Retina (tissue), 1 donor: ENCODE measurements at regions not wholly inside any gene's neighbourhood (a gene's known extent, or its start where the extent isn't known, plus 50 kb on each side); places are given as distances from the start of the nearest gene placed in this dataset.

Experiments
- DNase-seq: peaks from one replicate; pipeline ENCODE4 v3.0.0-alpha.2; 2016

DNA sequence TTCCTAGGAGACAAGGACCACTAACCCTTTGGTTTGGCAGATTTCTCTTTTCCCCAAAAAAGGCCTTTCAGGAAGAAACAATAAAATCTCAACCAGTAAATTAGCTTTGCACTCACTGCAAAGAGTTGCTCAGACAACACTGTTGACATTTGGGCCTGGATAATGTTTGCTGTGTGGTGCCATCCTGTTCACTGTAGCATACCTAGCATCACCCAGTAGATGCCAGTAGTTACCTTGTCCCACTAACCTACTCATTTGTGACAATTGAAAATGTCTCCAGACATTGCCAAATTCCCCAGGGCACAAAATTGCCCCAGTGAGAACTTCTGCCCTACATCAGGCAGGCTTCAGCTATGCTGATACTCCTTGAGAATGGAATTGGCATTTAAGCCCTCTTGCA lies 177.0 kb upstream of the ERCC4 start:
- DNase-seq = no peak

DNA sequence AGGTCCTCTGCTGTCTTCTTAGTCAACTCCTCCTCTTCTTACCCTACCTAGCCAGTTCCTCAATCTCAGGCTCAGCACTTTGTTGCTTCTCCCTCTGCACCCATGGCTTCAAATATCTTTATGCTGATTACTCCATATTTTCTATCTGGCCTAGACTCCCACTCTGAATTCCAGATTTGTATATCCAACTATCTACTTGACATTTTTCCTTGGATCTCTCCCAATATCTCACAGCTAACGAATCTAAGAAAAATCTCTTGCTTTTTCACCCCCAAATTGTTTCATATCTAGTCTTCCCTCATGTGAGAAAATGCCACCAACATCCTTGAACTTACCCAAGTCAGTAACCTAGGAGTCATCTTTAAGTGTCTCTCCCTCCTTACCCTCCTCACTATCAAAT lies 176.4 kb upstream of the ERCC4 start:
- no peak for DNase-seq

DNA sequence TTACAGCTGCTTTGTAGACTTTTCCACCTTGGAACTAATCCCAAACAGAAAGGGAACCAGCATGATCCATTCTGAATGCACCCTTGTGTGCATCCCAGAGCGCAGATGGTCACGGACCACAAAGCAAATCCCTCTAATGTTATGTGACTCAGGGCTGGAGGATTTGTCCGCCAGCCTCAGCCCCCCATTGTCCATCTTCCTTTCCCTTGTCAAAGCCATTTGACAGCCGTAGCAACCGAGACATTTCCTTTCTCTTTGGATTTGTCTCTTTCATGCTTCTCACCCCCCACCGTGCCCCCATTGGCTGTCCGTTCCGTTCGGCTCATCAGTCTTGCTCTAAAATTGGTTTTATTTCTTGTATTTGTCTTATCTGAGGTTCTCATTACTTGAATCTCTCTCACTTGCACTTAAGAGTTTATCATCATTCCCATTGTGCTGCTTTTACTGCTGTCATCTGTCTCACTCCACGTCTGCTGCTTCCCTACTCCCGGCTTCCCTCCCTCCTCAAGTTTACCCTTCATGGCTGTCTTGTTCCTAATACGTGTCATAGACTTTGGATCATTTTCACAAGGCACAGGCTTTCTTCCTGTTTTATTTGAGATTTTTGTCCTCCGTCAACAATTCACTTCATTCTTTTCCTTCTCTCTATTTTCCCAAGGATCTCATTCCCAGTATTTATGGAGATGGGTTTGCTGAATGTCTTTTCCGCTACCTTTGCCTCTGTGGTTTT lies 163.4 kb upstream of the ERCC4 start:
- peak; percentile 73 for DNase-seq

DNA sequence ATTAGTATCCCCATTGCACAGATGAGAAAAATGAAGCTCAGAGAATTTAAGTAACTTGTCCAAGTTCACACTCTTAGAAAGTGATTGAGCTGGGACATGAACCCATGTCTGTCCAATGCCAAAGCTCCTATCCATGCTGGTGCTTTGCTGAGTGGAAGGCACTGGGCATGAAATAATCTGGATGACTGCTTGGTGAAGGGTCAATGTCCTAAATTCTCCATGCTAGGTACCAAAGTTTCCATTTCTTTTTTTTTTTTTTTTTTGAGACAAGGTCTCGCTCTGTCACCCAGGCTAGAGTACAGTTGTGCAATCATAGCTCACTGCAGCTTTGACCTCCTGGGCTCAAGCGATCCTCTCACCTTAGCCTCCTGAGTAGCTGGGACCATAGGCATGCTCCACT lies 153.6 kb upstream of the ERCC4 start:
- DNase-seq = no peak

DNA sequence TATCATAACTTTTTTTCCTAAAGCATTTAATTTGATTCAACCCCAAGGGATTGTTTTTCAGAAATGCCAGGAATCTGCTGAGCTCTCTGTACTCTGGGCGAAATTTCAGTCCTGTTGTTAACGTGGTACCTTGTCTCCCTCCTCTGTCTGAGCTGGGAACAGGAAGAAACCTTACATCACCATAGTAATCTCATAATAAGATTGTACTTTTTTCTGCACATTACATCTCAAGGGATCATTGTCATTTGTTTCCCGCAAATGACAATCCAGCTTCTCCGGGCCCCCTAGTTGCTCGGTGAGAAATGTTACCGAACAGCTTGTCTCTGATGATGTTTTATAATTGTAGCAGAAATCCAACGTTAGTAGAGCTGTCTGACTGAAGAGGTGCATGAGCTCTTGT lies 152.7 kb upstream of the ERCC4 start:
- peak; percentile 30 for DNase-seq

DNA sequence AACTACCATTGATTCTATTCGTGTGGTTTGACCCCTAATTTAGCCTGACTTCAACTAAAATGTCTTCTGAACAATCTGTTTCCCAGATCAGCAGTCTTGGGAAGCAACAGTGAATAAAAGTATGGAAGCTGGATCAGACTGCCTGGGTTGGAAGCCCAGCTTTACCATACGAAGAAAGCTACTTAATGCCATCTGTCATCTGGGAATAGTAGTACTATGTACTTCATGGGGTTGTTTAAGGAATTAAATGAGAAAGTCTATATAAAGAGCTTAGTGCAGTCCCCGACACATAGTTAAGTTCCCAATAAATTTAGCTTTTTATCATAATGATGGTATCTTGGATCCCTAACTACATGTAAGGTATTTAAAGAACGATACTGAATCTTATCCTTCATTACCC lies 151.5 kb upstream of the ERCC4 start:
- no peak for DNase-seq

DNA sequence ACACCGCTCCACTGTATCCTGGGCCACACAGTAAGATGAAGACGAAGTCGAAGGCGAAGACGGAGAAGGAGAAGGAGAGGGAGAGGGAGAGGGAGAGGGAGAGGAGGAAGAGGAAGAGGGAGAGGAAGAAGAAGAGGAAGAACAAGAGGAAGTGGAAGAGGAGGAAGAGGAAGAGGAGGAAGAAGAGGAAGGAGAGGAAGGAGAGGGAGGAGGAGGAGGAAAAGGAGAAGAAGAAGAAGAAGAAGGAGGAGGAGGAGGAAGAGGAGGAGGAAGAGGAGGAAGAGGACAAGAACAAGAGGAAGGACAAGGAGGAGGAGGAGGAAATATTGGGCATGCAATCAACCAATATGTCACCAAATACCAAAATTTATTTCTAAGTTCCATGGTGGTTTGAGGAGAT lies 149.5 kb upstream of the ERCC4 start:
- DNase-seq = no peak

DNA sequence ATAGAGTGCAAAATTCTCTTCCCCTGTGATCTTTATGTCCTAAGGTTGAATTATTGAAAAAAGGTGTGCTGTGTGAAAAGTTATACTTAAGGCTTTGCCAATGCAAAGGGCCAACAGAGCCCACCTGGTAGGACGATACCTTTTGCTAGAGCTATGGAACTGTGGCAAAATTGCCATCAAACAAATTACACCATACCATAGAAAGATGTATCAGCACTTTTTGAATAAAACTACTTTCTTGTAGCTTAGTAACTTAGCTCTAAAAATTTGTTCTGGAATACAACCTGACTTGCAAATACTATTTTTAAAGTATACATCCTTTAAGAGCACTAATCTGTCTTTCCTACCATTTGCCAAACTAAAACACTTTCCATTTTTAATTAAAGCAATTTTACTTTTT lies 147.2 kb upstream of the ERCC4 start:
- no peak for DNase-seq

DNA sequence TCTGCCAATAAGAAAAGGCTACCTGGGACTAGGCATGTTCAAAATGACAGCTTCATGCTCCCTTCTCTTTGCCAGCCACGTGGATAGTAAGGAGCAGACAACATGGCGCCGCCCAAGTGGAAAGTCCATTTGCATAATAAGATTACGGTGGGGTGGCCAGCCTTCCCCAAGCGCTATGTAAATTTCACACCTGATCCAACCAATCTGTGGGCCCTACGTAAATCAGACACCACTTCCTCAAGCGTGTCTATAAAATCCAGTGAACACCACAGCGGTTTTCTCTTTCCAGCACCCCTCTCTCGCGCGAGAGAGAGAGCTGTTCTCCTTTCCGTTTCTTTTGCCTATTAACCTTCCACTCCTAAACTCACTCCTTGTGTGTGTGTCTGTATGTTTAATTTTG lies 140.3 kb upstream of the ERCC4 start:
- DNase-seq = peak; percentile 42

DNA sequence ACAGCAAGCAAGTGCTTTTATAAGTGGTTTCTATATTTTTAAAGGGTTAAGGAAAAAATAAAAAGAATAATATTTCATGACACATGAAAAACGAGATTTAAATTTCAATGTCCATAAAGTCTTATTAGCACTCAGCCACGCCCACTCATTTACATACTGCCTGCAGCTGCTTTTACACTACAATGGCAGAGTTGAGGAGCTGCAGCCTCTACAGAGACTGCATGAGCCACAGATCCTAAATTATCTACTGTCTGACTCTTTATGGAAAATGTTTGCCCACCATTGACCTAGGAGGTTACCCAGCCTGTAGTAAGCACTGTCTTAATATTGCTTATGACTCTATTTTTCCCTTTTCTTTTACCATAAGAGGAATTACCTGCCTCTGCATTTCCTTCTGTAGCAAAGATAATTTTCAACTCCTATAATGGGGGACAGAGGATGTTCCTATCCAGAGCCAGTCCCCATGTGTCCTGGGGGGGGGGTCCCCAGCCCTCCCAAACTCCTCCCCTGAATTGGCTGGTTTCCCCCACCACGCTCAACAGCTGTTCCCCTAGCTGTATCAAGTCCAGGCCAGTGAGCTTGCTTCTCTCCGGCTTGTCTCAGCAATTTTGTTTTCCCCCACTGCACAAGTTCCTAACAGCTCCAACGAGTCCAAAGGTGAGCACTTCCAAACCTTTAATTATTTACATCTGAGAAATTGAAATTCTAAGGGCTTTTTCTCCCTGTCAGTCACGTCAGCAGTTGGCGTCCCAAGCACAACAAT lies 139.4 kb upstream of the ERCC4 start:
- no peak for DNase-seq

DNA sequence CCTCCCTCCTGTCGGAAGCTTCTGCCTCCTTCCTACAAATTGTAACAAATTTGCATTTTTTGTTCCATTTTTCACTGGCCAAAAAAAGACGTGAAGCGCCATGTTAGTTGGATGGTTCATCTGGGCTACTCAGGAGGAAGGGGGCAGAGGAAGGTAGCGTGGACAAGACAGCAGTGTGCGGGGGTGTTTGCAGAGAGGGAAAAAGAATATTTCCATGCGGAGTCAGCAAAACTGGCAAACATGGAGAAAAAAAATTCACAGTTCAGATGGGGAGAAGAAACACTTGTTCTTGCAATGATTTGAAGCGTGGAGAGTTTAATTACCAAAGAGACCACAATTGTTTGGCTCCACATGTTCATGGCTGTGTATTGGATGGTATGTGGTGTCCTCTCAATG lies 138.8 kb upstream of the ERCC4 start:
- no peak for DNase-seq

DNA sequence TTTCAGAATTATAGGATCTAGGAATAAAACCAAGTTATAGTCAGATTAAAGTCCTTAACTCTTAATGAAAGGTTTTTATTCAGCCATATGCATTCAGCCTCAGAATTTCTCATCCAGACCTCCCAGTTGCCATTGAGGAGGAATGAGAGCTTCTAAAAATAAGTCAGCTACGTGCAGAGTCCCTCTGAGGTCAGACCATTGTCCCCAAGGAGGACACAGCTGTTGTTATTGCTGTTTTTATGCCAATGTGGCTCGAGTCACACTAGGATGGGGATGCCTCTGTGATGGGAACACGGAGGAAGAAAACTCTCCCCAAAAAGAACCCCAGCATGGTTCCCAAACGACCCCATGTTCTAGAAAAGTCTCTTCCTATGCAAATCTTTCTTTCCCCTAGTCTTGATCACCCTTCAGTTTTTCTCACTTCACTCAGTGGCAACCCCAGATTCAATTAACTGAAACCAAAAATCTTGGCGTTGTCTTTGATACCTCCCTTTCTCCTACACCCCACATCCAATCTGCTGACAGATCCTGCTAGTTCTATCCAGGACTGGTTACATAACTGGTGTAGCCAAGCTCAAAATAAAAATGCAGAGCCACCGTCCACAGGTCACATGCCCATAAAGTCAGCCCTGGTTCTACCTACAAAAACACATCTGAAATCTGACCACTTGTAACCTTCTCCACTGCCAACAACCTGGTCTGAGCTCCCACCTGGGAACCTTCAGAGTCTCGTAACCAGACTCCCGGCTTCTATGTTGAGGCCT lies 138.2 kb upstream of the ERCC4 start:
- DNase-seq = no peak

DNA sequence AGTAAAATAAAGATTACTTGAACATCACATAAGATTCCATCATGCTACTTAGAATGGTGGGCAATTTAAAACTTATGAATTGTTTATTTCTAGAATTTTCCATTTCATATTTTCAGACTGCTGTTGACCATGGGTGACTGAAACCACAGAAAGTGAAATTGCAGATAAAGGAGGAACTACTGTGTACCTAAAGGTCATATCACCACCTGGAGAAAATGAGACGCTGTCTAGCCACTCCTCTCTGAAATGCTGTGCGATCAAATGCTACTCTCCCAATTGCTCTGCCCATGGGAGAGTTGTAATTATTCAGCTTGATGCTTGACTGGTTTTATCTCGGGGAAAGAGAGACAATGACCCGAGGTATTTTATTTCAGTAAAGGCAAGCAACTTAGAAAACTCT lies 128.9 kb upstream of the ERCC4 start:
- no peak for DNase-seq

DNA sequence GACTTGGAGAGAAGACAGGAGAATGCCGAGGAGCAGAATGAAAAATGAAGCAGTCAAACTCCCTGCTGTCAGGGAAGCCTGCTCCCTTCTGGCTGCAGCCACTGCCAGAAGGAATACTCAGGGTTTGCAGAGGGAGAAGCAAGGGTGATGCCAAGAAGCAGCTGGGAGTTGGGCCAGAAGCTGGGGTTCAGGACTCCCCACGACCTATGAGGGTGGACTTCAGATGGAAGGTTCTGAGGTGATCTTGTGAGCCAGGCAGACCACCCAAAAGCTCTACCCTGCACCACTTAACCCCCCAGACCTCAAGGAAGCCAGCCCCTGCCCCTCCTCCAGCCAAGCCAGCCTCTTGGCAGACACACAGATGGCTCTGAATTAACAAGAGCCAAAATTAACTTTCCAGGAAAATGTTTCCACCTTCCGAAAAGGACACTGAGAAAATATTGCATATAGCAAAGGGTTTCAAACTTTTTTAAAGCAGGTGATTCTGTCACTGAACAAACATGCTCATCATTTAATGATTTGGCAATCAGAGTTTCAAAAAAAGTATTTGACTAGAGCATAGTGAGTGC lies 126.0 kb upstream of the ERCC4 start:
- no peak for DNase-seq

DNA sequence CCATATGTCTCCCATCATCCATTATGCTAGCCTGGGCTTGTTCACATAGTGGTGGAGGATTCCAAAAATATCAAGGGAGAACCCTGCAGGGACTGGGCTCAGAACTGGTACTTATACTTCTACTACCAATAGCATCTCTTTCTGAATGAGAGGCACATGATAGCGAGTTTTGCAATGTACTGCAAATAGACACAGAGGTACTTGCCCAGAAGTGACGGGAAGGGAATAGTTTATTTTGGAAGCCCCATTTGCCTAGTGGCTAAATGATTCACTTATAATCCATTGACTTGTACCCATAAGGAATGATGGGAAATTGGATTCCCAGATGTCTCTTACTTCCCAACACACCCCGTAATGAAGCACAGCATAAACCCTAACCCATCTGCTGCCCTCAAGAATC lies 124.8 kb upstream of the ERCC4 start:
- no peak for DNase-seq

DNA sequence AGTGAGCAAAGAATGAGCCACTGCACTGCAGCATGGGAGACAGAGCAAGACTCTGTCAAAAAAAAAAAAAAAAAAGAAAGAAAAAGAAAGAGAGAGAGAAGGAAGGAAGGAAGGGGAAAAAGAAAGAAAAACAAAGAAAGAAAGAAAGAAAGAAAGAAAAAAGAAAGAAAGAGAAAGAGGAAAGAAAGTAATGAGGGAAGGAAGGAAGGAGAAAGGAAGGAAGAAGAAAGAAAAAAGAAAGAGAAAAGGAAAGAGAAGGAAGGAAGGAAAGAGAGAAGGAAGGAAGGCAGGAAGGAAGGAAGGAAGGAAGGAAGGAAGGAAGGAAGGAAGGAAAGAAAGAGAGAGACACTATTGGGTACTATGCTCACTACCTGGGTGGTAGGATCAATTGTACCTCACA lies 122.2 kb upstream of the ERCC4 start:
- DNase-seq = no peak

DNA sequence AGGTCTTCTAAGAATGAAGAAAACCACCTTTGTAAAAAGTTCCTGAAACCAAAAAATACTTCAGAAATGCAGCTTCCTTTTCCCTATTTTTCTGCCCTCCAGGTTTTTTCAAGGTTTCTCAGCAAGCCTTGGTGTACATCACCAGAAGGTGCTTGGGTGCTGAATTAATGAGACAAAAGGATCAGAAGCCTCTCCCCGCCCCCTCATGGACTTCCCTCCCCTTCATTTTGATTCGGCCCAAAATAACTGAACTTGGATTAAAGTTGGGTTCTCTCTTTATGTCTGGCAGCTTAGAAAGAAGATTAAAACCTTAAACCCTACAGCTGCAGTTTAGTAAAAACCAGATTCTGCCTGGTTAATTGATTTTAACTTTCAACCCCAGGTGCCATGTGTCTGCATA lies 121.7 kb upstream of the ERCC4 start:
- no peak for DNase-seq

DNA sequence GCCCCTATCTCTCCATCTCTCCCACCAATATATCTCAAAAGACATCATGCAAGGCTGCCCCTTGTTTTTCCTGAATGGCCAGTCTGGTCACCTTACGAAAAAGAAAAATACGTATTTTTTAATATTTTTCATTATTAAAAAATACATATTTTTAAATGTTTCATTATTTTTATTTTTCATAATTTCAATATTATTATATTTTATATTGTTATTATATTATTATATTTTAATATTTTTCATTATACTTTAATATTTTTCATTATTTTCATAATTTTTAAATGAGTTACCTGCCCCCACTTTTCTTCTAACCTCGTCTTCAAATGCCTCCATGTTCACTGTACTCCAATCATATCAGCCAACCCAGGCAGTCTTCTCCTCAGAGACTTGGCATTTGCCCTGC lies 116.0 kb upstream of the ERCC4 start:
- no peak for DNase-seq

DNA sequence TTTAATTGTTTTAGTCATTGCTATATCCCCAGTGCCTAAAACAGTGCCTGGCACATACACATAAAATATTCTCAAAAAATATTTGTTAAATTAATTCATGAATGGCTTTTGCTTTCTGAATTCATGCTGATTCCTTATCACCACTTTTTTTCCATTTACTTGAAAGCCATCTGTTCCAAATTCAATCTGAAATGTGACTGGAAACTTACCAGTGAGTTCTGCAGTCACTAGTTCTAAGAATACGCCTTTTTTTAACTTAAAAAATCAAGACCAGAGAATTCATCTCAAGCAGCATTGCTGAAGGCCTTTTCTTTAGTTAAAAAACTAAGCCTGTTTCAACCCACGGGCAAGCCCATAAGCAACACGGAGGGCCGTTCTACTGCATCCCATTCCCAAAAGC lies 114.0 kb upstream of the ERCC4 start:
- no peak for DNase-seq

DNA sequence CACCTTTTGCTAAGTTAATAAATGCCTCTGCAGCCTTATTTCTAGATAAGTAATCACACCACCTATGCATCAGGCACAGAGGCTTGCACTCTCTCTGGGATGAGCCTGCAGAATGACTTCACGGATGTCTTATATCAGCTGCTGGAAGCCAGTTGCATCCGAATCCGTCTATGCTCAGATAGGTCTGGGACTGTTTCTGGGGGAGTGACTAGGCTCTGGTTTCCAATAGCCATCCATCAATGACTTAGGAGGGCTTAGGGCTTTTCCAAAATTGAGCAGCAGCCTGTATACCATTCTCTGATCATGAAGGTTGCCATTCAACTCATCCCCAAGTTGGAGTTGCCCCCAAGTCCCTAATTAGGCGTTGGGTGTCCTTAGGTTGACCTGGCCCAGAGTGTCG lies 113.3 kb upstream of the ERCC4 start:
- DNase-seq = no peak

DNA sequence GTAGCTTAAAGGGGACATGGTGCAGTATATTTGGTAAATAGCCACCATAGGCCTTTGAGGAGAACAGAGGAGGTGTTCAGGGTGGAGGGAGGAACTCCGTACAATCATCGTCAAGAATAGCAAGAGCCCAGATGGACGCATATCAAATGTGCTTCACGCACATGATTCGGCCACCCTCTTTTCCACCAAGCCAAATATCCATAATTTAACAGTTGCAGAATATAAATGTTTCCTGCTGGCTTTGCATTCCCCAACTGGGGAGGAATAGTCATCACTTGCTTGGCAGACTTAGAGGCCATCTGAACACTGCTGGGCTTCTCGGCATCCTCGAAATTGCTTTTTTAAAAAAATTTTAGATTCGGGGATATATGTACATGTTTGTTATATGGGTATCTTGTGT lies 111.9 kb upstream of the ERCC4 start:
- DNase-seq = no peak

DNA sequence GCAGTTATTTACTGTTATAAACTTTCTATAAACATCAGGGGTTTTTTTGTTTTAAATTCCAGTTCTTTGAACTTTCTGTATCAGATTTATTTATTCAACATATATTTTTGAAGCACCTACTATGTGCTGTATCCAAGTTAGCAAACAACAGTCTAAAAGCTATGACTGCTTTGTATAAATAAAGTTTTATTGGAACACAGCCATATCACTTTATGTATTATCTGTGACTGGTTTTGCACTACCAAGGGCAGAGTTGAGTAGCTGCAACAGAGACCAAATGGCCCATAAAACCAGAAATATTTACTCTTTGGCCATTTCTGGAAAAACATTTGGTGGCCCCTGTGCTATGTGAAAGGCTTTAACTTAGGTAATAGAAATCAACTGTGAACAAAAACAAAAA lies 110.2 kb upstream of the ERCC4 start:
- no peak for DNase-seq

DNA sequence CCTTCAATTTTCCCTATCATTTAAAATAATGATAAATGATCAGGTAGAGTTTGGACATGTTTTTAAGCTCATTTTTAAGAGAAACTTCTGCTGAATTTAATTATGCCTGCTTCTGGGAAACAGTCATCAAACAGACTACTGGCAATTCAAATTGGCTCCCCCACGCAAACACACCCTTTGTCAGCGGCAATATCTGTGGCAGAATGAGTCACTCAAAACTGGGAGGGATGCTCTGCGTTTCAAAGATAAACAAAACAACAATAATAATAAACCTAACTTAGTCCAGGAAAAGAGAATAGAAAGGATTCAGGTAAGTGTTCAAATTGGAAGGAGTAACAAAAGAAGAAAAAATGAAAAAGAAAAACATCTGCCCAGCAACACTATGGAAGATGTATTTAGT lies 108.1 kb upstream of the ERCC4 start:
- no peak for DNase-seq

DNA sequence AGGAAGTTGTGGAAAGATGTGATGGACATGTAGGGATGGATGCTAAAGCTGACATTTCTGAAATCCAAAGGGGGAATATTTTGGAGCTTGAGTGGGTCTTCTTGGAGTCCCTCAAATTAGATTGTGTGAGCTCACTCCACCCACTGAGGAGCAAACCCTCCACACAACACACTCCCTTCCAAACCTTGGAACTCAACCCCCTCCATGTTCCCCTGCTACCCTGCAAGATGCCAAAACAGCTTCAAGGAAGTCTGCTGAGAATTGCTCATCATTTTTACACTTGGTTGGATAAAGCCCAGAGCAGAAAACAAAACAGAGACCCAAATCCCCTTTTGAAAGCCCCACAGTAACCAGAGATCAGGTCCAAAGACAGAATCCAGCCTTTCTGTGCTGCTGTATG lies 103.3 kb upstream of the ERCC4 start:
- DNase-seq = no peak
